ENCODE measurements at regions not wholly inside any gene's neighbourhood (a gene's known extent, or its start where the extent isn't known, plus 50 kb on each side); places are given as distances from the start of the nearest gene placed in this dataset.

GRCh38 chr15:38144921-38145320, 107.7 kb upstream of the SPRED1 start:
- H3K27ac ChIP-seq, result no peak overlapping the region
- no peak for TF ChIP-seq CTCF (IDR thresholded peaks at IDR 0.05)
- H3K9me3 ChIP-seq, result peaks cover under 1% of the 10 kb centered on the region
- no peak overlapping the region for H3K4me3 ChIP-seq (ENCODE audit: low read depth in 1 of 2, low read length in 1 of 2)
- H3K4me1 ChIP-seq (ENCODE audit: control insufficient read depth in 1 of 2, insufficient read depth in 1 of 2, low read depth in 1 of 2, low read length in 1 of 2), result no peaks in the 10 kb centered on the region
- no peaks in the 10 kb centered on the region for H3K36me3 ChIP-seq
- H3K27me3 ChIP-seq, result no peaks in the 10 kb centered on the region

DNA sequence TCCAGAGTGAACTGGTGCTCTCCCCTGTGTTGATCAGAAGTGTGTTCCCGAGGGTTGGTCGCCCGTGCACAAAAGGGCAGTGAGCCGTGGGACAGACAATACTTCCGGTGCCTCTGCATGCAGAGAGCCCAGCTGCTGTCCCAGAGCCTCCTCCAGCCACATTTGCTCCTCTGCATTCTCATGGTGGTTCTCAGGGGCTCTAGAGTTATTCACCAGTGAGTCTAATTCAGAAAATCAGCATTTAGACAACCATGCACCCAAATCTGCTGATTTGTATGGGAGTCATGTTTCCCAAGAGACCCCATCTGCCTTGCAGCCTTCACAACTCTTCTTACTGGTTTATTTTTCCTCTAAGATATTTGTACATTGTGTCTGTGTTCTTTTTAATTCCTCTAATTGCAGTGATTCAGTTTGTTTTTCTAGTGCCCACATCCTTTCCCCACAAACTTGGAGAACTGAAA, 107.0 kb upstream of the SPRED1 start:
- Histone ChIP-seq H3K36me3 (no peaks in the 10 kb centered on the region), H3K9me3 (peaks cover 6% of the 10 kb centered on the region), H3K4me1 (ENCODE audit: control insufficient read depth in 1 of 2, insufficient read depth in 1 of 2, low read depth in 1 of 2, low read length in 1 of 2) (no peaks in the 10 kb centered on the region), H3K27me3 (no peaks in the 10 kb centered on the region), H3K27ac (no peak overlapping the region), H3K4me3 (ENCODE audit: low read depth in 1 of 2, low read length in 1 of 2) (no peak overlapping the region)
- no peak for TF ChIP-seq CTCF (IDR thresholded peaks at IDR 0.05)

DNA sequence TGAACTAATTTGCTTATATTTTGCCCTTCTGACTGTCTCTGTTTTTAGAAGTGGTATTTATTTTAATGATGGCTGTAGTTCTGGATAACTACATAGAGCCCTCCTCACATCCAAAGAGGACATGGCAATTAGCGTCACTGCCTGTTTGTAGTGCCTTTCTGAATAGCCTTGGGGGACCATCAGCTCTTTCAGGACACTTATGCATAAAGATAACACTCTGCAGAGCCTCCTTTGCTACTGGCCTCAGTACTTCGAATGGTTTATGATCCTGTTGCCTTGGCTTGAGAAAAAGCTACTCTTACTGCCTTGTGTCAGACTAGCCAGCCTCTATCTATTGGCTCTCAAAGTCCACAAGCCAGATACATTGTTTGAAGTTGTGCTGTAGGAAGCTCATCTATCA, 105.4 kb upstream of the SPRED1 start:
- no peak for TF ChIP-seq CTCF (IDR thresholded peaks at IDR 0.05)
- H3K27me3 ChIP-seq, result no peaks in the 10 kb centered on the region

GRCh38 chr15:38148471-38148870, 104.2 kb upstream of the SPRED1 start:
- no peaks in the 10 kb centered on the region for H3K27me3 ChIP-seq
- no peak overlapping the region for H3K4me3 ChIP-seq (ENCODE audit: low read depth in 1 of 2, low read length in 1 of 2)
- H3K9me3 ChIP-seq, result peaks cover 6% of the 10 kb centered on the region
- no peaks in the 10 kb centered on the region for H3K36me3 ChIP-seq
- H3K27ac ChIP-seq, result no peak overlapping the region
- H3K4me1 ChIP-seq (ENCODE audit: control insufficient read depth in 1 of 2, insufficient read depth in 1 of 2, low read depth in 1 of 2, low read length in 1 of 2), result no peaks in the 10 kb centered on the region
- TF ChIP-seq CTCF (IDR thresholded peaks at IDR 0.05), result no peak

More for the DNA sequence above, 105.4 kb upstream of the SPRED1 start:
- Histone ChIP-seq H3K4me1 (ENCODE audit: control insufficient read depth in 1 of 2, insufficient read depth in 1 of 2, low read depth in 1 of 2, low read length in 1 of 2) (no peaks in the 10 kb centered on the region), H3K9me3 (peaks cover 6% of the 10 kb centered on the region), H3K27ac (no peak overlapping the region), H3K4me3 (ENCODE audit: low read depth in 1 of 2, low read length in 1 of 2) (no peak overlapping the region), H3K36me3 (no peaks in the 10 kb centered on the region)

DNA sequence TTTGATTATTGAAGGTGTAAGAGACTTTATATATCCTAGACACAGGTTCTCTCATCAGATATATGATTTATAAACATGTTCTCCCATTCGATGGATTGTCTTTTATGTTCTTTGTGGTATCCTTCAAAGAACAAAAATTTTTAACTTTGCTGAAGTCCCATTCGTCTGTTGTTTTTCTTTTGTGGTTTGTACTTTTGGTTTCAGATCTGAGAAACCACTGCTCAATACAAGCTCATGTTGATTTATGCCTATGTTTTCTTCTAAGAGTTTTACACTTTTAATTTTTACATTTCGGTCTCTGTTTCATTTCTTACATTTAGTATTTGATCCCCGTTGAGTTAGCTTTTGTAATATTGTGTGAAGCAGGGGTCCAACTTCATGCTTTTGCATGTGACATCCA, 103.3 kb upstream of the SPRED1 start:
- no peak overlapping the region for H3K4me3 ChIP-seq (ENCODE audit: low read depth in 1 of 2, low read length in 1 of 2)
- no peak for TF ChIP-seq CTCF (IDR thresholded peaks at IDR 0.05)
- H3K27me3 ChIP-seq, result no peaks in the 10 kb centered on the region
- H3K4me1 ChIP-seq (ENCODE audit: control insufficient read depth in 1 of 2, insufficient read depth in 1 of 2, low read depth in 1 of 2, low read length in 1 of 2), result no peaks in the 10 kb centered on the region
- H3K36me3 ChIP-seq, result no peaks in the 10 kb centered on the region
- peaks cover 6% of the 10 kb centered on the region for H3K9me3 ChIP-seq
- no peak overlapping the region for H3K27ac ChIP-seq

- TF ChIP-seq CTCF (IDR thresholded peaks at IDR 0.05), result no peak
- Histone ChIP-seq H3K9me3 (peaks cover 6% of the 10 kb centered on the region), H3K27me3 (no peaks in the 10 kb centered on the region), H3K4me3 (ENCODE audit: low read depth in 1 of 2, low read length in 1 of 2) (no peak overlapping the region), H3K27ac (no peak overlapping the region), H3K4me1 (ENCODE audit: control insufficient read depth in 1 of 2, insufficient read depth in 1 of 2, low read depth in 1 of 2, low read length in 1 of 2) (no peaks in the 10 kb centered on the region), H3K36me3 (no peaks in the 10 kb centered on the region)
Measured at GRCh38 chr15:38150148-38150547, 102.5 kb upstream of the SPRED1 start.

Data from neutrophil (primary cell).